ENCODE measurements at regions not wholly inside any gene's neighbourhood (a gene's known extent, or its start where the extent isn't known, plus 50 kb on each side); places are given as distances from the start of the nearest gene placed in this dataset.

- Histone ChIP-seq H3K36me3 (no peaks in the 10 kb centered on the region), H3K27me3 (0 out of 2 replicates have a peak, but pooled peaks cover 4% of the 10 kb centered on the region), H3K9me3 (no peaks in the 10 kb centered on the region), H3K4me1 (no peaks in the 10 kb centered on the region), H3K4me3 (ENCODE audit: low read depth, low read length) (no peak overlapping the region)
- TF ChIP-seq CTCF (IDR thresholded peaks at IDR 0.05; ENCODE audit: low read depth, low read length), result no peak
- no peak for DNase-seq
These were observed 90.9 kb upstream of the SRD5A3 start for GRCh38 chr4:55255179-55255578.

GRCh38 chr4:55256787-55257186 is 89.3 kb upstream of the SRD5A3 start:
- no peak for TF ChIP-seq CTCF (IDR thresholded peaks at IDR 0.05; ENCODE audit: low read depth, low read length)
- no peak overlapping the region for H3K4me3 ChIP-seq (ENCODE audit: low read depth, low read length)
- H3K9me3 ChIP-seq, result no peaks in the 10 kb centered on the region
- no peaks in the 10 kb centered on the region for H3K4me1 ChIP-seq
- H3K27me3 ChIP-seq, result 0 out of 2 replicates have a peak, but pooled peaks cover 4% of the 10 kb centered on the region
- no peaks in the 10 kb centered on the region for H3K36me3 ChIP-seq
- no peak for DNase-seq

GRCh38 chr4:55258152-55258865 is 87.7 kb upstream of the SRD5A3 start:
- H3K4me1 ChIP-seq, result no peaks in the 10 kb centered on the region
- H3K36me3 ChIP-seq, result no peaks in the 10 kb centered on the region
- 0 out of 2 replicates have a peak, but pooled peaks cover 4% of the 10 kb centered on the region for H3K27me3 ChIP-seq
- no peak for DNase-seq
- TF ChIP-seq CTCF (IDR thresholded peaks at IDR 0.05; ENCODE audit: low read depth, low read length), result no peak
- H3K9me3 ChIP-seq, result no peaks in the 10 kb centered on the region
- H3K4me3 ChIP-seq (ENCODE audit: low read depth, low read length), result no peak overlapping the region

GRCh38 chr4:55259294-55259693 is 86.7 kb upstream of the SRD5A3 start:
- Histone ChIP-seq H3K4me1 (no peaks in the 10 kb centered on the region), H3K4me3 (ENCODE audit: low read depth, low read length) (no peak overlapping the region), H3K9me3 (no peaks in the 10 kb centered on the region), H3K36me3 (no peaks in the 10 kb centered on the region), H3K27me3 (0 out of 2 replicates have a peak, but pooled peaks cover 4% of the 10 kb centered on the region)
- no peak for DNase-seq
- no peak for TF ChIP-seq CTCF (IDR thresholded peaks at IDR 0.05; ENCODE audit: low read depth, low read length)

GRCh38 chr4:55269470-55269869 is 76.6 kb upstream of the SRD5A3 start:
- DNase-seq, result no peak
- Histone ChIP-seq H3K4me1 (no peaks in the 10 kb centered on the region), H3K4me3 (ENCODE audit: low read depth, low read length) (no peak overlapping the region), H3K36me3 (no peaks in the 10 kb centered on the region), H3K9me3 (no peaks in the 10 kb centered on the region), H3K27me3 (no peaks in the 10 kb centered on the region; the same call in 1 of the 2 replicates)
- no peak for TF ChIP-seq CTCF (IDR thresholded peaks at IDR 0.05; ENCODE audit: low read depth, low read length)

GRCh38 chr4:55269995-55270394 is 76.0 kb upstream of the SRD5A3 start:
- Histone ChIP-seq H3K4me3 (ENCODE audit: low read depth, low read length) (no peak overlapping the region), H3K36me3 (no peaks in the 10 kb centered on the region), H3K9me3 (no peaks in the 10 kb centered on the region), H3K27me3 (no peaks in the 10 kb centered on the region; the same call in 1 of the 2 replicates), H3K4me1 (no peaks in the 10 kb centered on the region)
- no peak for DNase-seq
- no peak for TF ChIP-seq CTCF (IDR thresholded peaks at IDR 0.05; ENCODE audit: low read depth, low read length)
